ENCODE measurements at regions not wholly inside any gene's neighbourhood (a gene's known extent, or its start where the extent isn't known, plus 50 kb on each side); places are given as distances from the start of the nearest gene placed in this dataset.

- TF ChIP-seq POLR2A (IDR thresholded peaks at IDR 0.05; ENCODE audit: low read depth) (no peak), POLR2AphosphoS5 (IDR thresholded peaks at IDR 0.05) (no peak), EP300 (IDR thresholded peaks at IDR 0.05) (no peak)
- TF ChIP-seq, protein P1, sequence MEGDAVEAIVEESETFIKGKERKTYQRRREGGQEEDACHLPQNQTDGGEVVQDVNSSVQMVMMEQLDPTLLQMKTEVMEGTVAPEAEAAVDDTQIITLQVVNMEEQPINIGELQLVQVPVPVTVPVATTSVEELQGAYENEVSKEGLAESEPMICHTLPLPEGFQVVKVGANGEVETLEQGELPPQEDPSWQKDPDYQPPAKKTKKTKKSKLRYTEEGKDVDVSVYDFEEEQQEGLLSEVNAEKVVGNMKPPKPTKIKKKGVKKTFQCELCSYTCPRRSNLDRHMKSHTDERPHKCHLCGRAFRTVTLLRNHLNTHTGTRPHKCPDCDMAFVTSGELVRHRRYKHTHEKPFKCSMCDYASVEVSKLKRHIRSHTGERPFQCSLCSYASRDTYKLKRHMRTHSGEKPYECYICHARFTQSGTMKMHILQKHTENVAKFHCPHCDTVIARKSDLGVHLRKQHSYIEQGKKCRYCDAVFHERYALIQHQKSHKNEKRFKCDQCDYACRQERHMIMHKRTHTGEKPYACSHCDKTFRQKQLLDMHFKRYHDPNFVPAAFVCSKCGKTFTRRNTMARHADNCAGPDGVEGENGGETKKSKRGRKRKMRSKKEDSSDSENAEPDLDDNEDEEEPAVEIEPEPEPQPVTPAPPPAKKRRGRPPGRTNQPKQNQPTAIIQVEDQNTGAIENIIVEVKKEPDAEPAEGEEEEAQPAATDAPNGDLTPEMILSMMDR (IDR thresholded peaks at IDR 0.05) = no peak
Observed at GRCh38 chr3:191518861-191519260, 57.9 kb downstream of the PYDC2 start.

Measured in esophagus muscularis mucosa (tissue), 4 donors.